ENCODE measurements at regions not wholly inside any gene's neighbourhood (a gene's known extent, or its start where the extent isn't known, plus 50 kb on each side); places are given as distances from the start of the nearest gene placed in this dataset.

- Histone ChIP-seq H3K4me1 (ENCODE audit: control insufficient read depth in 1 of 2, insufficient read depth in 2 of 2, low read length in 2 of 2) (peaks cover 0 to 9% of the 10 kb centered on the region in 2 experiments; a peak in 2 of 4 replicates), H3K27me3 (ENCODE audit: insufficient read depth, low read length) (no peaks in the 10 kb centered on the region), H3K27ac (ENCODE audit: low read depth, low read length) (no peak overlapping the region), H3K79me2 (ENCODE audit: insufficient read depth, low read length) (no peaks in the 10 kb centered on the region), H3K36me3 (ENCODE audit: control insufficient read depth in 1 of 2, insufficient read depth in 2 of 2, low read length in 2 of 2) (no peaks in the 10 kb centered on the region), H4K20me1 (ENCODE audit: insufficient read depth) (no peaks in the 10 kb centered on the region), H3K9me2 (ENCODE audit: insufficient read depth) (no peaks in the 10 kb centered on the region), H3K9me3 (ENCODE audit: control insufficient read depth in 1 of 2, insufficient read depth in 1 of 2, low read depth in 1 of 2, low read length in 2 of 2) (no peaks in the 10 kb centered on the region), H3K4me2 (ENCODE audit: low read length) (no peak overlapping the region), H3K9ac (ENCODE audit: low read length) (no peak overlapping the region), H2AFZ (ENCODE audit: low read depth, low read length, poor library complexity, severe bottlenecking) (no peak overlapping the region), H3K4me3 (replicated peaks in 1 of 2; ENCODE audit: low read depth in 1 of 2, low read length in 2 of 2) (no peak overlapping the region)
- ChIA-PET RAD21 (ENCODE audit: low non-redundant PET in 1 of 2, low total read pairs in 2 of 2, uncharacterized antibody in 2 of 2, unreplicated experiment in 2 of 2) (no interaction called here), POLR2A (no interaction called here), CTCF (no interaction called here)
- DNase-seq (ENCODE audit: low read depth, low spot score) (no peak), ATAC-seq (no peak)
- no peak for TF ChIP-seq SIN3A (IDR thresholded peaks at IDR 0.05; ENCODE audit: low read depth)
- TF ChIP-seq POLR2AphosphoS5 (IDR thresholded peaks at IDR 0.05; ENCODE audit: low read depth, low read length) = no peak
- TF ChIP-seq MAX (IDR thresholded peaks at IDR 0.05) = no peak
- no peak for TF ChIP-seq REST (IDR thresholded peaks at IDR 0.05; ENCODE audit: low read depth)
- TF ChIP-seq RAD21 (IDR thresholded peaks at IDR 0.05; ENCODE audit: low read depth) = no peak
- TF ChIP-seq CTCF (IDR thresholded peaks at IDR 0.05 in 2 of 3, conservative IDR thresholded peaks at IDR 0.05 in 1 of 3; ENCODE audit: borderline replicate concordance in 1 of 3, insufficient read depth in 1 of 3, low read depth in 2 of 3, low read length in 2 of 3) = no peak
- no peak for TF ChIP-seq ZBTB33 (IDR thresholded peaks at IDR 0.05; ENCODE audit: extremely low read depth, insufficient replicate concordance, low read length)
- no TSS peak for BruUV-seq (replicated peaks)
- intact Hi-C loops (cut with micrococcal nuclease) = no loop called here
Measured at GRCh38 chr16:86366481-86366880, 143.8 kb upstream of the FOXF1 start.
